ENCODE measurements at regions not wholly inside any gene's neighbourhood (a gene's known extent, or its start where the extent isn't known, plus 50 kb on each side); places are given as distances from the start of the nearest gene placed in this dataset.

DNA sequence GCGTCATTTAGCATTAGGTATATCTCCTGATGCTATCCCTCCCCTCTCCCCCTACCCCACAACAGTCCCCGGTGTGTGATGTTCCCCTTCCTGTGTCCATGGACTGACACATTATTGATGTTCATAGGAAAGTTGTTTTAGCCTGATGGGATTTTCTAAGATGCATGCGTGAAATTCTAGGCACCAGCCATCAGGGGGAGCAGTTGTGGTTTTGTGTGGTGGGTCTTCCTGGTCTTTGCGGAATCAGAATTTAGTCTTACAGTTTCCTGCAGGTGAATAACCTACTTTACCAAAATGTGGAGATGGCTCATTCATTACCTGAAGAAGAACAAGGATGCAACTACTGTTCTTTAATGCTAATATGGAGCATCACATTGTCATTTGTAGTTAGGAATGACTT is 455.0 kb upstream of the THBS1 start:
- TF ChIP-seq, protein P1, sequence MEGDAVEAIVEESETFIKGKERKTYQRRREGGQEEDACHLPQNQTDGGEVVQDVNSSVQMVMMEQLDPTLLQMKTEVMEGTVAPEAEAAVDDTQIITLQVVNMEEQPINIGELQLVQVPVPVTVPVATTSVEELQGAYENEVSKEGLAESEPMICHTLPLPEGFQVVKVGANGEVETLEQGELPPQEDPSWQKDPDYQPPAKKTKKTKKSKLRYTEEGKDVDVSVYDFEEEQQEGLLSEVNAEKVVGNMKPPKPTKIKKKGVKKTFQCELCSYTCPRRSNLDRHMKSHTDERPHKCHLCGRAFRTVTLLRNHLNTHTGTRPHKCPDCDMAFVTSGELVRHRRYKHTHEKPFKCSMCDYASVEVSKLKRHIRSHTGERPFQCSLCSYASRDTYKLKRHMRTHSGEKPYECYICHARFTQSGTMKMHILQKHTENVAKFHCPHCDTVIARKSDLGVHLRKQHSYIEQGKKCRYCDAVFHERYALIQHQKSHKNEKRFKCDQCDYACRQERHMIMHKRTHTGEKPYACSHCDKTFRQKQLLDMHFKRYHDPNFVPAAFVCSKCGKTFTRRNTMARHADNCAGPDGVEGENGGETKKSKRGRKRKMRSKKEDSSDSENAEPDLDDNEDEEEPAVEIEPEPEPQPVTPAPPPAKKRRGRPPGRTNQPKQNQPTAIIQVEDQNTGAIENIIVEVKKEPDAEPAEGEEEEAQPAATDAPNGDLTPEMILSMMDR (IDR thresholded peaks at IDR 0.05 in 8 of 11, conservative IDR thresholded peaks at IDR 0.05 in 3 of 11) = peak in 10 of 11 experiments; percentile 7 to 65 (median 46)
- TF ChIP-seq POLR2A (IDR thresholded peaks at IDR 0.05) (no peak), POLR2AphosphoS5 (IDR thresholded peaks at IDR 0.05) (no peak)

All from spleen (tissue), 7 donors.